ENCODE measurements at regions not wholly inside any gene's neighbourhood (a gene's known extent, or its start where the extent isn't known, plus 50 kb on each side); places are given as distances from the start of the nearest gene placed in this dataset.
"Not testable (repeated sequence)": the region's sequence is repeated elsewhere in the genome, so short reads cannot be mapped to it uniquely, and the experiment has no call there.

DNA sequence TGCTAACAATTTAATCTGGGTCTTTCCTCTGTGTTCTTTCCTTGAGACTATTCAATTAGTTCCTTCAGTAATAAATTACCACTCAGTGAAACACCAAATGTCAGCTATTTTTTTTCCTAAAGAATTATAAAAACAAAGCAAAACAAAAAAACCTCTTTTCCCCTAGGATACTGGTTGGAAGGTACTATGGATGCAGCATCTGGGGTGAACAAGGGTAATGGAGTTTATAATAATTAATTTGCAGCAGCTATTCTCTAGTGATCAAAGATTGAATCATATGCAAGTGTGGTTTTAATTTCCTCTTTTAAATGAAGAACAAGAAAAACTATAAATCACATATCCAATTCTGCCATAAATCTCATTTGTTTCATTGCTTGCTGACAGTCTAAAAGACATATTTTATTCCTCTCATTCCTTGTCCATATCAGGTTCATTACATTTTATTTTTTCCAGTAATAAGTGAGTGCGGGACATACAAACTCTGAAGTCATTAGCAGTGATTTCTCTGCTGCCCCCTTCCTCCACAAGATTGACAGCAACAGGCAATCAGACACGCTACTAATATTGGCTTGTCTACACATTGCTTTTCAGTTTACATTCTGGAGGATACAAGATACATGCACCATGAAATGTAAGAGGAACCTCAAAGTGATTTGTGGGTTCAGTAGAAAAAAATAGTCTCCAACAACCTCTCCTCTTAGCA lies 1093.4 kb upstream of the SLIT2 start:
- TF ChIP-seq, protein P1, sequence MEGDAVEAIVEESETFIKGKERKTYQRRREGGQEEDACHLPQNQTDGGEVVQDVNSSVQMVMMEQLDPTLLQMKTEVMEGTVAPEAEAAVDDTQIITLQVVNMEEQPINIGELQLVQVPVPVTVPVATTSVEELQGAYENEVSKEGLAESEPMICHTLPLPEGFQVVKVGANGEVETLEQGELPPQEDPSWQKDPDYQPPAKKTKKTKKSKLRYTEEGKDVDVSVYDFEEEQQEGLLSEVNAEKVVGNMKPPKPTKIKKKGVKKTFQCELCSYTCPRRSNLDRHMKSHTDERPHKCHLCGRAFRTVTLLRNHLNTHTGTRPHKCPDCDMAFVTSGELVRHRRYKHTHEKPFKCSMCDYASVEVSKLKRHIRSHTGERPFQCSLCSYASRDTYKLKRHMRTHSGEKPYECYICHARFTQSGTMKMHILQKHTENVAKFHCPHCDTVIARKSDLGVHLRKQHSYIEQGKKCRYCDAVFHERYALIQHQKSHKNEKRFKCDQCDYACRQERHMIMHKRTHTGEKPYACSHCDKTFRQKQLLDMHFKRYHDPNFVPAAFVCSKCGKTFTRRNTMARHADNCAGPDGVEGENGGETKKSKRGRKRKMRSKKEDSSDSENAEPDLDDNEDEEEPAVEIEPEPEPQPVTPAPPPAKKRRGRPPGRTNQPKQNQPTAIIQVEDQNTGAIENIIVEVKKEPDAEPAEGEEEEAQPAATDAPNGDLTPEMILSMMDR (IDR thresholded peaks at IDR 0.05): no peak
- Histone ChIP-seq H3K9ac (ENCODE audit: low read depth in 2 of 2, low read length in 2 of 2) (no peak overlapping the region), H3K9me3 (no peaks in the 10 kb centered on the region), H3K27ac (no peak overlapping the region), H3K36me3 (no peaks in the 10 kb centered on the region), H3K27me3 (no peaks in the 10 kb centered on the region), H3K4me1 (no peaks in the 10 kb centered on the region), H3K4me3 (no peak overlapping the region)
- intact Hi-C loops (cut with DNase I): no loop called here
- no peak for DNase-seq

DNA sequence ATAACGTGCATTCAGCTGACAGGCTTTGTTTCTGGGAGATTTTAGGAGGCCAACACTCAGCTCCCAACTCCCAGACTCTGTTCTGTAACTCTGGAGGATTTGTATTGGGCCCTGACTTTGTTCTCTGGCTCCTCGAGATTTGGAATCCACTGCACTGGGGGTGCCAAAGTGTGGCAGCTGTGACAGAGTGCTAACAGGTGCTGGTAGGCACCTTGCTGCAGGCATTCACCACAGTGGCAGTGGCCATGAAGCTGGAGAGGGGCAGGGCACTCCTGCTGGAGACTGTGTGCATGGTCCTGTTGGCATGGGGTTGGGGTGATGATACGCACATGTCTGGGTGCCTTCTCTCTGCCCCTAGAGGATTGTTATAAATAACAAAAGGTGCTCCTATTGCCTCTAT lies 1094.9 kb upstream of the SLIT2 start:
- DNase-seq: no peak
- Histone ChIP-seq H3K27me3 (no peaks in the 10 kb centered on the region), H3K36me3 (no peaks in the 10 kb centered on the region), H3K4me1 (no peaks in the 10 kb centered on the region), H3K9ac (ENCODE audit: low read depth in 2 of 2, low read length in 2 of 2) (no peak overlapping the region), H3K27ac (no peak overlapping the region), H3K9me3 (no peaks in the 10 kb centered on the region), H3K4me3 (no peak overlapping the region)
- intact Hi-C loops (cut with DNase I): no loop called here
- TF ChIP-seq, protein P1 (IDR thresholded peaks at IDR 0.05): no peak

DNA sequence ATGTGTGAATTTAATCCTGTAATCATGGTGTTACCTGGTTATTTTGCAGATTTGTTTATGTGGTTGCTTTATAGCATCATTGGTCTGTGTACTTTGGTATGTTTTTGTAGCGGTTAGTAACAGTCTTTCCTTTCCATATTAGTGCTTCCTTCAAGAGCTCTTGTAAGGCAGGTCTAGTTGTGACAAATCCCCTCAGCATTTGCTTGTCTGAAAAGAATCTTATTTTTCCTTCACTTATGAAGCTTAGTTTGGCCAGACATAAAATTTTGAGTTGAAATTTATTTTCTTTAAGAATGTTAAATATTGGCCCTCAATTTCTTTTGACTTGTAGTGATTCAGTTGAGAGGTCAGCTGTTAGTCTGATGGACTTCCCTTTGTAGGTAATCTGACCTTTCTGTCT lies 1096.1 kb upstream of the SLIT2 start:
- Histone ChIP-seq H3K4me3 (no peak overlapping the region), H3K9ac (ENCODE audit: low read depth in 2 of 2, low read length in 2 of 2) (no peak overlapping the region), H3K27ac (no peak overlapping the region), H3K27me3 (no peaks in the 10 kb centered on the region), H3K4me1 (no peaks in the 10 kb centered on the region), H3K9me3 (no peaks in the 10 kb centered on the region), H3K36me3 (no peaks in the 10 kb centered on the region)
- TF ChIP-seq, protein P1 (IDR thresholded peaks at IDR 0.05): no peak
- intact Hi-C loops (cut with DNase I): no loop called here
- no peak for DNase-seq

DNA sequence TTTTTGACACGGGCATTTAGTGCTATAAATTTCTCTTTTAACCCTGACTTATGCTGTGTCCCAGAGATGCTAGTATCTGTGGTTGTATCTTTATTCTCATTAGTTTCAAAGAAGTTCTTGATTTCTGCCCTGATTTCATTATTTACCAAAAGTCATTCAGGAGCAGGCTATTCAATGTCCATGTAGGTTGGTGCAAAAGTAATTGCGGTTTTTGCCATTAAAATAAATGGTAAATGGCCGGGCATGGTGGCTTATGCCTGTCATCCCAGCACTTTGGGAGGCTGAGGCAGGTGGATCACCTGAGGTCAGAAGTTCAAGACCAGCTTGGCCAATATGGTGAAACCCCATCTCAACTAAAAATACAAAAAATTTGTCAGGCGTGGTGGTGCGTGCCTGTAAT lies 1097.4 kb upstream of the SLIT2 start:
- intact Hi-C loops (cut with DNase I); H3K27ac ChIP-seq; H3K4me3 ChIP-seq; H3K4me1 ChIP-seq; H3K27me3 ChIP-seq; H3K9ac ChIP-seq (ENCODE audit: low read depth in 2 of 2, low read length in 2 of 2); H3K9me3 ChIP-seq; H3K36me3 ChIP-seq; DNase-seq: not testable (repeated sequence)

DNA sequence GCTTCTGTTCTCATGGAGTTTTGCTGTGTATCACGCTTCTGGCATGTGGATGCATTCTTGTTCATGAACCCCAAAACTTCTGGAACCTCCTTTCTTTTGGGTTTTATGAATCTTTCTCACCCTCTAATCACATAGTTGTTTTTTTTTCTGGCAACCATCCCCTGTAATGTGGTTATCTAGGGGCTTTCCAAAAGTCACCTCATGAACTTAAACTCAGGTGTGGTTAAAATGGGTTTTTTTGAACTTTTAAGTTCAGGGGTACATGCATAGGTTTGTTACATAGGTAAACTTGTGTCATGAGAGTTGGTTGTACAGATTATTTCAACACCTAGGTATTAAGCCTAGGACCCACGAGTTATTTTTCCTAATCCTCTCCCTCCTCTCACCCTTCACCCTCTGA lies 1099.4 kb upstream of the SLIT2 start:
- H3K27ac ChIP-seq: no peak overlapping the region
- TF ChIP-seq, protein P1 (IDR thresholded peaks at IDR 0.05): no peak
- intact Hi-C loops (cut with DNase I): no loop called here

DNA sequence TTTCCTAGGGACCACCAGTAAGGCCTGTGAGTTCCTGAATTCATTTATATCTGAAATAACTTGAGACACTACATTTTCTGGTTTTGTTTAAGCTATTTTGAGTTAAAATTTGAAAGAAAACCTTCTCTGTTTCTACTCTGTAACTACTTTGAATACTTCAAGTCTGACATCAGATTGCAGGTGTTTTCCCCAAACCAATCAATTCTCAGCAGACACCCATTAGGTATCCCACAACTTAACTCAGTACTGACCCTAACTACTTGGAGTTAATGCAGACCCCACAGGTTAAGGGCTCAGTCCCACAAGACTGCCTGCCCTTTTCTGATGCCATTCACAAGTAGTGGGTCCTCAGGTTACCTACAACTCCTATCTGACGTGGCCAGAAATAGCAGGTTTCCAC lies 1100.0 kb upstream of the SLIT2 start:
- H3K36me3 ChIP-seq: no peaks in the 10 kb centered on the region
- no peaks in the 10 kb centered on the region for H3K4me1 ChIP-seq
- H3K9me3 ChIP-seq: no peaks in the 10 kb centered on the region
- H3K27me3 ChIP-seq: no peaks in the 10 kb centered on the region
- H3K9ac ChIP-seq (ENCODE audit: low read depth in 2 of 2, low read length in 2 of 2): no peak overlapping the region
- no peak overlapping the region for H3K4me3 ChIP-seq
- no peak overlapping the region for H3K27ac ChIP-seq
- TF ChIP-seq, protein P1 (IDR thresholded peaks at IDR 0.05): no peak
- no peak for DNase-seq
- intact Hi-C loops (cut with DNase I): no loop called here

More for the DNA sequence above, 1099.4 kb upstream of the SLIT2 start:
- no peaks in the 10 kb centered on the region for H3K4me1 ChIP-seq
- H3K4me3 ChIP-seq: no peak overlapping the region
- no peak for DNase-seq
- no peaks in the 10 kb centered on the region for H3K36me3 ChIP-seq
- H3K9ac ChIP-seq (ENCODE audit: low read depth in 2 of 2, low read length in 2 of 2): no peak overlapping the region
- no peaks in the 10 kb centered on the region for H3K9me3 ChIP-seq
- no peaks in the 10 kb centered on the region for H3K27me3 ChIP-seq

Data from colonic mucosa (tissue), 4 donors.